Neural progenitor cell (in vitro differentiated cells): ENCODE measurements at regions not wholly inside any gene's neighbourhood (a gene's known extent, or its start where the extent isn't known, plus 50 kb on each side); places are given as distances from the start of the nearest gene placed in this dataset.

Experiments
- DNase-seq: peaks from one replicate; pipeline ENCODE4 v3.0.0-alpha.2; 2016; ENCODE audit warnings: low spot score
- H2AFZ ChIP-seq: fragments of 200-600 bp; sonication (generic); replicated peaks from 2 replicates; pipeline ENCODE4 v1.6.1; 2016; ENCODE audit warnings: antibody characterized with exemption
- H3F3A ChIP-seq: fragments of 200-600 bp; sonication (generic); 2 replicates; pipeline ENCODE4 v1.6.1; 2016; ENCODE audit warnings: antibody characterized with exemption, low read depth
- H3K27ac ChIP-seq: fragments of 200-600 bp; sonication (generic); 2 replicates; pipeline ENCODE4 v1.5.1; 2016; ENCODE audit warnings: mild to moderate bottlenecking
- H3K27me3 ChIP-seq: fragments of 200-600 bp; sonication (generic); 2 replicates; pipeline ENCODE4 v1.6.1; 2016; ENCODE audit warnings: mild to moderate bottlenecking, moderate library complexity
- H3K36me3 ChIP-seq: fragments of 200-600 bp; sonication (generic); 2 replicates; pipeline ENCODE4 v1.5.1; 2016
- H3K4me1 ChIP-seq: fragments of 200-600 bp; sonication (generic); 2 replicates; pipeline ENCODE4 v1.6.1; 2016; ENCODE audit warnings: mixed run types
- H3K4me2 ChIP-seq: fragments of 200-600 bp; sonication (generic); 2 replicates; pipeline ENCODE4 v1.6.1; 2016
- H3K4me3 ChIP-seq: fragments of 200-600 bp; sonication (generic); 2 replicates; pipeline ENCODE4 v1.5.1; 2016
- H3K79me2 ChIP-seq: fragments of 200-600 bp; sonication (generic); 2 replicates; pipeline ENCODE4 v1.6.1; 2016; ENCODE audit warnings: low read depth
- H3K9ac ChIP-seq: fragments of 200-600 bp; sonication (generic); 2 replicates; pipeline ENCODE4 v1.6.1; 2016
- H3K9me3 ChIP-seq: fragments of 200-600 bp; sonication (generic); 2 replicates; pipeline ENCODE4 v1.5.1; 2016; ENCODE audit warnings: low read depth
- H4K20me1 ChIP-seq: fragments of 200-600 bp; sonication (generic); 2 replicates; pipeline ENCODE4 v1.6.1; 2016; ENCODE audit warnings: low read depth
- H3K27ac Mint-ChIP-seq: 3 replicates; pipeline ENCODE4 v1.8.0; 2021; ENCODE audit warnings: mixed read lengths
- H3K27me3 Mint-ChIP-seq: 2 replicates; pipeline ENCODE4 v1.8.0; 2022; ENCODE audit warnings: low read depth, mild to moderate bottlenecking, inconsistent platforms, moderate library complexity, mixed read lengths; ENCODE audit not compliant: insufficient read depth
- H3K36me3 Mint-ChIP-seq: 3 replicates; pipeline ENCODE4 v1.8.0; 2021; ENCODE audit warnings: mixed read lengths
- H3K4me1 Mint-ChIP-seq: 3 replicates; pipeline ENCODE4 v1.8.0; 2021; ENCODE audit warnings: mixed read lengths
- H3K4me3 Mint-ChIP-seq: 3 replicates; pipeline ENCODE4 v1.8.0; 2021; ENCODE audit warnings: mild to moderate bottlenecking, moderate library complexity, mixed read lengths
- H3K9me3 Mint-ChIP-seq: 3 replicates; pipeline ENCODE4 v1.8.0; 2020; ENCODE audit warnings: mixed read lengths
- EZH2 ChIP-seq: fragments of 200-600 bp; sonication (generic); IDR thresholded peaks from 2 replicates; pipeline ENCODE4 v1.6.1; 2017; ENCODE audit warnings: antibody characterized with exemption, mild to moderate bottlenecking, moderate library complexity
- EZH2phosphoT487 ChIP-seq: fragments of 200-600 bp; sonication (generic); IDR thresholded peaks from 2 replicates; pipeline ENCODE4 v1.6.1; 2017; ENCODE audit warnings: antibody characterized with exemption
- TF ChIP-seq, protein P1 (sequence below): fragments of 200-600 bp; sonication (generic); IDR thresholded peaks from 2 replicates; pipeline ENCODE4 v1.5.1; 2017; ENCODE audit warnings: antibody characterized with exemption, mild to moderate bottlenecking

DNA sequence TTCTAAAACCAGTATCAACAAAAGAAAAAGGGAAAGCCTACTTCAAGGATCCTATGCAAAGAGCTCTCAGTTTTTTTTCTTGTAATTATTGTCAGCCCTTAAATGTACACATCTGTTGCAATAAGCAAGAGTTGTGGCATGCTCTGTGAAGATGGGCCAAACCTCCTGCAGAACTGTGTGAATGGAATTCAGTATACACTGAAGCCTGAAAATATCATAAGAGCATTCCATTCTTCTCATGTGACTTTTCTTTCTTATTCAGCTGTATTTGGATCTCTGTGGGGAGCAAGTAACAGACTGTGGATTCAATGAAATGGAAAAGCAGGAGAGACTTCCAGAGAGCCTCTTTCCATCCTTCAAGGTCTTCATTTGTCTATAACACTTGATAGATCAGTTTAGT, 130.7 kb downstream of the SAMD9 start:
- Mint-ChIP-seq H3K36me3 (no peaks in the 10 kb centered on the region), H3K27ac (no peak overlapping the region), H3K27me3 (peaks cover 2% of the 10 kb centered on the region), H3K9me3 (peaks cover 23% of the 10 kb centered on the region), H3K4me3 (no peak overlapping the region), H3K4me1 (peaks cover 10% of the 10 kb centered on the region)
- no peaks in the 10 kb centered on the region for H3K4me1 ChIP-seq
- H3K4me3 ChIP-seq, result no peak overlapping the region
- no peak for DNase-seq
- no peaks in the 10 kb centered on the region for H3K79me2 ChIP-seq
- no peak overlapping the region for H2AFZ ChIP-seq
- no peaks in the 10 kb centered on the region for H3K27me3 ChIP-seq
- no peak overlapping the region for H3K4me2 ChIP-seq
- H3K9me3 ChIP-seq, result no peaks in the 10 kb centered on the region
- TF ChIP-seq, protein P1, sequence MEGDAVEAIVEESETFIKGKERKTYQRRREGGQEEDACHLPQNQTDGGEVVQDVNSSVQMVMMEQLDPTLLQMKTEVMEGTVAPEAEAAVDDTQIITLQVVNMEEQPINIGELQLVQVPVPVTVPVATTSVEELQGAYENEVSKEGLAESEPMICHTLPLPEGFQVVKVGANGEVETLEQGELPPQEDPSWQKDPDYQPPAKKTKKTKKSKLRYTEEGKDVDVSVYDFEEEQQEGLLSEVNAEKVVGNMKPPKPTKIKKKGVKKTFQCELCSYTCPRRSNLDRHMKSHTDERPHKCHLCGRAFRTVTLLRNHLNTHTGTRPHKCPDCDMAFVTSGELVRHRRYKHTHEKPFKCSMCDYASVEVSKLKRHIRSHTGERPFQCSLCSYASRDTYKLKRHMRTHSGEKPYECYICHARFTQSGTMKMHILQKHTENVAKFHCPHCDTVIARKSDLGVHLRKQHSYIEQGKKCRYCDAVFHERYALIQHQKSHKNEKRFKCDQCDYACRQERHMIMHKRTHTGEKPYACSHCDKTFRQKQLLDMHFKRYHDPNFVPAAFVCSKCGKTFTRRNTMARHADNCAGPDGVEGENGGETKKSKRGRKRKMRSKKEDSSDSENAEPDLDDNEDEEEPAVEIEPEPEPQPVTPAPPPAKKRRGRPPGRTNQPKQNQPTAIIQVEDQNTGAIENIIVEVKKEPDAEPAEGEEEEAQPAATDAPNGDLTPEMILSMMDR, result no peak
- no peak for TF ChIP-seq EZH2
- no peak for TF ChIP-seq EZH2phosphoT487
- no peak overlapping the region for H3K9ac ChIP-seq
- no peaks in the 10 kb centered on the region for H4K20me1 ChIP-seq
- no peaks in the 10 kb centered on the region for H3F3A ChIP-seq
- no peaks in the 10 kb centered on the region for H3K36me3 ChIP-seq
- no peak overlapping the region for H3K27ac ChIP-seq

DNA sequence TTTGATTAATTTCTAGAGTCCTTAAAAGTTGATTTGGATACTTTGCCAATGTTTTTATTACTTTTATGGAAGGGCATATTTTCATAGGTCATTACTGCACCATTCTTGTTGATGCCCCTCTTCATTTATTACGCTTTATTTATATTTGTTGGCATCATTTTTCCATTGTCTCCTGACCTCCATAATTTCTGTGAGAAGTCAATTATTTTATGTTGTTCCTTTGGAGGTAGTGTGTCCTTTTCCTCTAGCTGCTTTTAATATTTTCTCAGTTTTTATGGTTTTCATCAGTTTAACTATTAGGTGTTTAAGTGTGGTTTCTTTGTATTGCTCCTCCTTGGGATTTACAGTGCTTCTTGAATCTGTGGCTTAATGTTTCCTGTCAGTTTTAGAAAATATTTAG, 134.9 kb downstream of the SAMD9 start:
- Histone ChIP-seq H3K4me1 (no peaks in the 10 kb centered on the region), H3K4me2 (no peak overlapping the region)
- H3K9me3 Mint-ChIP-seq, result peaks cover 35% of the 10 kb centered on the region

DNA sequence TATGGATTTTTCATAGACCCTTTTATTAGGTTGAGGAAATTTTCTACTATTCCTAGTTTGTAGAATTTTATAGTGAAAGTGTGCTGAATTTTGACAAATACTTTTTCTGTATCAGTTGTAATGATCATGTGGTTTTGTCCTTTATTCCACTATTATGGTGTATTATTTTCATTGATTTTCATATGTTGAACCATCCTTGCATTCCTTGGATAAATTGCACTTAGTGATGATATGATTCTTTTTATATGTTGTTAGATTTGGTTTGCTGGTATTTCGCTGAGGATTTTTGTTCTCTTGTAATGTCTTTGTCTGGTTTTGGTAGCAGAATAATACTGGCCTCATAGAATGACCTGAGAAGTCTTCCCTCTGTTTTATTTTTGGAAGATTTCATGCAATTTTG, 140.6 kb upstream of the CDK6 start:
- no peaks in the 10 kb centered on the region for H3F3A ChIP-seq
- H3K79me2 ChIP-seq, result no peaks in the 10 kb centered on the region
- H3K4me3 ChIP-seq, result no peak overlapping the region
- no peaks in the 10 kb centered on the region for H3K36me3 ChIP-seq
- no peaks in the 10 kb centered on the region for H3K9me3 ChIP-seq
- no peak overlapping the region for H2AFZ ChIP-seq
- H3K27me3 ChIP-seq, result no peaks in the 10 kb centered on the region
- H3K9me3 Mint-ChIP-seq, result peaks cover 30% of the 10 kb centered on the region
- no peaks in the 10 kb centered on the region for H3K4me1 ChIP-seq
- no peak overlapping the region for H3K4me3 Mint-ChIP-seq
- no peak for DNase-seq
- H3K27ac ChIP-seq, result no peak overlapping the region
- H3K27ac Mint-ChIP-seq, result no peak overlapping the region
- TF ChIP-seq, protein P1, result no peak
- TF ChIP-seq EZH2 (no peak), EZH2phosphoT487 (no peak)
- H3K36me3 Mint-ChIP-seq, result no peaks in the 10 kb centered on the region
- no peaks in the 10 kb centered on the region for H3K4me1 Mint-ChIP-seq
- H3K27me3 Mint-ChIP-seq, result no peaks in the 10 kb centered on the region
- H3K9ac ChIP-seq, result no peak overlapping the region
- H3K4me2 ChIP-seq, result no peak overlapping the region
- no peaks in the 10 kb centered on the region for H4K20me1 ChIP-seq

More for the DNA sequence above, 134.9 kb downstream of the SAMD9 start:
- H3K27me3 Mint-ChIP-seq, result no peaks in the 10 kb centered on the region
- Histone ChIP-seq H3K27me3 (no peaks in the 10 kb centered on the region), H3K9me3 (no peaks in the 10 kb centered on the region), H3K36me3 (no peaks in the 10 kb centered on the region), H4K20me1 (no peaks in the 10 kb centered on the region), H3K27ac (no peak overlapping the region), H3K9ac (no peak overlapping the region), H3K4me3 (no peak overlapping the region), H3F3A (no peaks in the 10 kb centered on the region), H2AFZ (no peak overlapping the region), H3K79me2 (no peaks in the 10 kb centered on the region)
- no peak overlapping the region for H3K4me3 Mint-ChIP-seq
- TF ChIP-seq EZH2 (no peak), EZH2phosphoT487 (no peak)
- TF ChIP-seq, protein P1, result no peak
- no peak overlapping the region for H3K27ac Mint-ChIP-seq
- DNase-seq, result no peak
- no peaks in the 10 kb centered on the region for H3K36me3 Mint-ChIP-seq
- peaks cover 8% of the 10 kb centered on the region for H3K4me1 Mint-ChIP-seq
